GM12892 (cell line): ENCODE measurements at regions not wholly inside any gene's neighbourhood (a gene's known extent, or its start where the extent isn't known, plus 50 kb on each side); places are given as distances from the start of the nearest gene placed in this dataset.

ENCODE experiments used
- POLR2A ChIP-seq: IDR thresholded peaks from 2 replicates; pipeline ENCODE4 v1.6.1; 2011; ENCODE audit warnings: low read depth, low read length, control low read depth
- POLR2AphosphoS5 ChIP-seq: IDR thresholded peaks from 2 replicates; pipeline ENCODE4 v1.6.1; 2011; ENCODE audit warnings: low read depth, low read length, control low read depth

- TF ChIP-seq POLR2AphosphoS5 (no peak), POLR2A (no peak)
These were observed 180.5 kb downstream of the PHETA1 start for GRCh38 chr12:111188436-111188835.
